HG02763 (cell line): ENCODE measurements at regions not wholly inside any gene's neighbourhood (a gene's known extent, or its start where the extent isn't known, plus 50 kb on each side); places are given as distances from the start of the nearest gene placed in this dataset.
"Not testable (repeated sequence)": the region's sequence is repeated elsewhere in the genome, so short reads cannot be mapped to it uniquely, and the experiment has no call there.

Experiments
- ATAC-seq: cut with Tn5 transposase; IDR thresholded peaks from one replicate; pipeline ENCODE4 v1.9.1; 2021; ENCODE audit warnings: mild to moderate bottlenecking, moderate library complexity; ENCODE audit not compliant: unreplicated experiment

DNA sequence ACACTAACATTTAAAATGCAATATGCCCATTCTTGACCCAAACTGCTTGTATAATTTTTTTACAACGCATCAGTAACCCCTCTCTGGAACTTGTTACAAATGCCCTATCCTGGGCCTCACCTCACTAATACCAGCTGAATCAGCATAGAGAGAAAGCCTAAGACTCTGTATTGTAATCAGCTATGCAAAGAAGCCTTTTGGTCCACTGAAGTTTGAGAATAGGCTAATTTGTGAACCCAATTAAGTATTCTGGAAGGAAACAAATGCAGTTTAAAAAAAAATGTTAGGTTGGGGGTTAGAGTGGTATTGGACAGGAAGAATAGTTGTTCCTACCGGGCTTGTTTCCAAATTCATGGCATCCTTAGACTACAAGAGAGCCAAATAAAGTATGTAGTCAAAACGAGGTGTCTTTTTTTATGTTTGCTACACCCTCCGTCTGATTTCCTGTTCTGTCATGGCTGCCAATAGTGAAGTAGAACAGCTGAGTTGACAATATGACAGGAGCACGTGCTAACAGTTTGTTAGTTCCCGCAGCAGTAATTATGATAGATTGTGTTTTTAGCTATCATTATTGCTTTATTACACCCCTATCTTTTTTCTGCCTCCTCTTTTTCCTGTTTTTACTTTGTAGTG lies 1048.7 kb upstream of the NUDT12 start:
- ATAC-seq = no peak

DNA sequence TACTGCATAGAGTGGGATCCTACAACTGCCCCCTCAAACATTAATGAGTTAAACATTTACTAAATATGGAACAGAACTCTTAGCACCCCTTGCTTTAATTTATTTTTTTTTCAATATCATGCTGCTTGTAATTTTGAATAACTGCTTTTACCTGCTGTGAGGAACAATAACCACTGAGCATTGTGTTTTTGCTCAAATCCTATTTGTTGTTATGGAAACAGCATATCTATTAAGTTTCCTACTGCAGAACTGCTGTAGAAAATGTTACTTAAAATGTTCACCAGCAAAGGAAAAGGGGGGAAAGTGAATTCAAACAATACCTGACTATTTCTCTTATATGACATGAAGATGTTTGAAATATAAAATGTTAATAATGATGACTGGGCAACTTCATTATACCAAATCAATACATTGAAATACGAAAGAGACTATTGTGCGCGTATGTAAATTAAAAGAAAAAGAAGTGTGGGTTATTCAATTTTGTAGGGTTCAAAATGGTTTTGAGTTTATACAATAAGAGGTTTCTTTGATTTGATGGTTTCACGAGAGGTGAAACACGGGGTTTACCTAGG lies 1043.8 kb upstream of the NUDT12 start:
- ATAC-seq = no peak

DNA sequence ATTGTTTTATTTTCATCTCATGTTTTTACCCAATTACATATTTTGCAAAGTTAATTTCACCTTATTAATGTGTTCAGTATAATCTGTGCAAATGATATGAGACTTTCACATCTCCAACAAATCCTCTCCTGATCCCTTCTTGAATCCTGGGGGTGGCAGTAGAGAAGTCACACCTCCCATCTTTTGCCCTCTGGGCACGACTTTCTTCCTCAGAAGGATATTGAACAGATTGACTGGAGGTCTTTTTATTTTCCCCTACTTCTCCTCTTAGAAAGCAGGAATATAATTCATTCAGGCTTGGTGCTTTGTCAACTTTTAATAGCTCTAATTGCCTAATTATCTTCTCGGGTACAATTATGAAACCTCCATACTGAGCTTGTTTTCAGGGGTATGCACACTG lies 1037.1 kb upstream of the NUDT12 start:
- ATAC-seq = no peak

DNA sequence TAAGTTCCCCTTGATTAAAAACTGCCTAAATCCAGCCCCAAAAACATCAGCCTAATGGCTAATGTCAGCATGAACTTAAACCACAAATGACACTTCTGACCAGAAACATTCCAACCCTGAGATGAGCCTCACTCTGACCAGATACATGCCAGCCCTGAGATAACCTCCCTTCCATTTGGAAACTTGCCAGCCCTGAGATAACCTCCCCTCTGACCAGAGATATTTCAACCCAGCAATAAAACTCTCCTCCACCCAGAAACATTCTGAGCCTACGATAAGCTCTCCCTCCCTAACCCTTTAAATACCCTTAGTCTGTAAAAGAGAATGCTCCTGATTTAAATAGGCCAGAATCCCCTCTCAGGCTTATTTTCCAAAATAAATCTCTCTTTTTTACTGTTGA lies 1035.7 kb upstream of the NUDT12 start:
- no peak for ATAC-seq

DNA sequence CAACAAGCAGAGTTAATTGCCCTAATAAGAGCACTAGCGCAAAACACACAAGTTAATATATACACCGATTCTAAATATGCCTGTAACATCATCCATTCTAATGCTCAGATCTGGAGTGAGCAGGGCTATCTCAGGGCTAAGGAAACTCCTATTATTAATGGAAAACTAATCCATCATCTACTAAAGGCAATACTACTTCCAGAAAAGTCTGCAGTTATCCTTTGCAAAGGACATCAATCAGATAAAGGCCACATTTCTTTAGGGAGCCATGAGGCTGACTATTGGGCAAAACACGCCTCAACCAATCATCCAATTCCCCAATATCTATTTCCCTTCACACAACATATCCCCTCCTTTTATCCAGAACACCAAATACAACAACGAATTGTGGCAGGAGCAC lies 1032.3 kb upstream of the NUDT12 start:
- ATAC-seq = no peak

DNA sequence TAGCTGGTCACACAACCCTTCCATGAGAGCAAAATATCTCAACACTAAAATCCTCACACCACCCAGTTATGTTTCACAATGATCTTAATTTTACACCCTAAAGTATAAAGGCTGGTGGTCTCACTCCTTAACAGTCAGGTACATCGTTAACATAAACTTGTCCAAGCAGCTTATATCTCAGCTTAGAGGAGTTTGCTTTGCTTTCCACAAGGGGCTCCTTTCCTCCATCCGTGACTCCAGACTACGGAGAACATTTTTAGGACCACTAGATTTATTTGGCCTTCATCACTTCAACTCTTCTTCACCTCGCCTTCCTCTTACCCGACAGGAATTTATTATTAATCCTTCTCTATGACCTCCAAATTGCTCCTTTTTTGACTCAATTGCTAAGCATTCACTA lies 1014.1 kb upstream of the NUDT12 start:
- ATAC-seq = no peak

DNA sequence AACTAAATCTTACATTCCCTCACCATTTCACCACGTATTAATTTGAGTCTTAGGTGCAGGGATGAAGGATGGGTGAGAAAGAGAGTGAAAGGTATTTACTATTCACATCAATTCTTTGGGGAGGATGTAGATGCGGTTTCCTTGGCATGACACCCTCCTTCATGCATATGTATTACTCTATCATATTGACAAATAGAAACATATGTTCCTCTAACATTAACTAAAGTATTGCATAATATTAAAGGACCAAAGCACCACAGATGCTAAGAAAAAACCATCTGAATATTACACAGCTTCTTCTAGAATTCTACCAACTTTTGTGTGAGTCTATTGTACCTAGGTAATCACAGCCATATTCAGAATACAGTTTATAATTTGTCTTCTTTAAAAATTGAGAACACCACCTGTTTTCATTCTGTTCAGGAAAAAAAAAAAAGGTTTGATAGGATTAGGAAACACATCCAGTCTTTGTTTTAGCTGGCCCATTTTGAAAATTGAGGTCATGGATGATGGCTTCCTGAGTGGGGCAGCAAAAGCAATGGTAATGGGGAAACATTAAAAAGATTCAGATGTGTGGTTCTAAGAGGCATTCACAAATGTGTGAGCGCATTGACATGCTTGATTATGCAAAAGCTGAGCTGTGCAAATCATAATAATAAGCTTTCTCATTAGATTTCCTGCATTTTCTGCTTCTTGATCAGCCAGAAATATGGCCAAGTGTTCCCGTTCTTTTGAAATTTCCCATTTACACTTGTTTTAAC lies 1011.5 kb upstream of the NUDT12 start:
- ATAC-seq = no peak

DNA sequence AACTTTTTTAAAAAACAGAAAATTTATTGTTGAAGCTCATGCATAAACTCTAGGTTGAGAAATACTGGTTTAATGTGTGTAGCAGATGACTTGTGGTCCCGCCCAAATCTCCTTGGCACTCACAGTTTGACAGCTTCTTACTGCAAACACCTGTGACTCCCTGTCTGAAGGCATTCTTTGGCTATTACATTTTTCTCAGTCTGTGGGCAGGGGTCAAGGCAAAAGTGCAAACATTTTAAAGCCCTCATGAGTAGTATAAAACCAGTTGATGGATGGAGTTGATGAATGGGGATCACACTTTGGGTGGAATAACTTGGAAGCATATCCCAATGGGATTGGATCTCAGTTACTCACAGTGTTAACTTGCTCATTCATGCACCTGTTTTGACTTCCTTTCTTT lies 1007.0 kb upstream of the NUDT12 start:
- ATAC-seq = no peak

DNA sequence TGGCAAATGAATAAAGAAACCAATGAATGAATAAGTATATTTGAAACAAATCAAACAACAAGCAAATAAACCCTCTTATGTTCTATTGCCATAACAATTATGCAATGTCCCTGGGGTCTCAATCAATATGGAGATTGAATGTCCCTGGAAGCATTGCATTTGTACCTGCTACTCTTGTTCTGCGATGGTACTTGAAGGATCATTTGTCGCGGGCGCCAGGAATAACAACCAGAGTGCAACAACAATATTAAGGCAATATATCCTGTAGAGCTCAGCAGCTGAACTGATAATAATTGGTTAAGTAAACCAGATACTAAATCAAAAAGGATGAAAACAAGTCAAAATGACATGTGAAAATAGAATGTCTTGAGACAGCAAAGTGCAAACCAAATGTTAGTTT lies 1001.9 kb upstream of the NUDT12 start:
- no peak for ATAC-seq

DNA sequence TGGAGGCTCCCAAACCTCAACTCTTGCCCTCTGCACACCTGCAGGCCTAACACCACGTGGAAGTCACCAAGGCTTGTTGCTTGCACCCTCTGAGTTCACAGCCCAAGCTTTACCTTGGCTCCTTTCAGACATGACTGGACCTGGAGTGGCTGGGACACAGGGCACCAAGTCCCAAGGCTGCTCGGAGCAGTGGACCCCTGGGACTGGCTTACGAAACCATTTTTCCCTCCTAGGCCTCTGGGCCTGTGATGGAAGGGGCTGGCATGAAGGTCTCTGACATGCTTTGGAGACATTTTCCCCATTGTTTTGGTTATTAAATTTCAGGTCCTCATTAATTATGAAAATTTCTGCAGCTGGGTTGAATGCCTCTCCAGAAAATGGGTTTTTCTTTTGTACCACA lies 994.4 kb upstream of the NUDT12 start:
- ATAC-seq = no peak

DNA sequence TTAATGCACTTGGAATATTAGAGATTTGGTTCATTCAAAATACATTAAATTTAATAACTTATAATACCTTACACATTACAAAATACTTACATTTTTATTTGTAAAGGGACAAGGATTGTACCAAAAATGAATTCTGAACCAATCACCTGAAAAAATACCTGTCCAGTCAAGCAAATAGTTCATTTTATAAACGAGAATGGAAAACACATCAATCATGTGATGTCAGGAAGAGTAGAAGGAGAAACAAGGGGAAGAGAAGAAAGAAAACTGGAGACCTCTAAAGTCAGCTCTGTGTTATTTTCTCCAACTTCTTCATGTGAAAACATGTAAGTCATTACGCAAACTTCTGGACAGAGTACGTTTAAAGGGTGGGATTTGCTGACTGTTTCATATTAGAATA lies 989.0 kb upstream of the NUDT12 start:
- no peak for ATAC-seq

DNA sequence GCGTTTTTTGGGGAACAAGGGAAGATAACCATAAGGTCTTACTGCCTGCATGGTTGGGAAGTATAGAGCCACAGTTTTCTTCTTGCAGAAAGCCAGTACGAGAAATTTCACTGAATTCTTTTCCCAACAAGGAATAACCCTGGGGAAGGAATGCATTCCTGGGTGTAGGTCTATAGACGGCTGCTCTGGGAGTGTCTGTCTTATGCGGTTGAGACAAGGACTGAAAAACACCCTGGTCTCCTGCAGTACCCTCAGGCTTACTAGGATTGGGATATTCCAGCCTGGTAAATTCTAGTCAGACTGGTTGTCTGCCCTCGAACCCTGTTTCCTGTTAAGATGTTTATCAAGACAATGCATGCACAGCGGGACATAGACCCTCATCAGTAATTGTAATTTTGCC lies 984.3 kb upstream of the NUDT12 start:
- not testable (repeated sequence) for ATAC-seq

DNA sequence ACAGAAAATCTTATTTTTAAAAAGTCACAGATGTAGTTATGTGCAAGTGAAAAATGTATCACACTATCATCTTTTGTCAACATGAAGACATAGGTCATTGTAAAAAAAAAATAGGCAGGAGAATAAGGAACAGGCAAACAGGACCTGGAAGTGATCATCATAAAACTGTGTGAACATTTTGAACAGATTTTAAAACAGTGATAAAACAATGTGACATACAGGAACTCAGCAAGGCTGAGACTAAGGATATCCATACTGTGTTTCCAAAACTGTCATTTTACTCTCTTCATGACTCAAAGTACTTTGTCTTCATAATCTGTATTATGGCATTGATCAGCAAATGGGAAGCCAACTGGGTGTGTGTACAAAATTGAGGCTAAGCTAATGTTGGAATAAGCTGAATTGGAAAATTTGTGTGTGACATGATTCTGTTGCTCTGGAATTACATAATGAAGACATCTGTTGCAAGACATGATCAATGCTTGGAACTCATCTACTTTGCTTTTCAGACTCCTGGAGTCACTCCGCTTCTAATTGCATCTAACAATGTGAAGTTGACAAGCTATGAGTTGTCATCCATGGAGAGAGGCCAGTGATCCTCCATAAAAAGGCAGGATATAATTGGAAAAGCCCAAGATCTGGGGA lies 978.7 kb upstream of the NUDT12 start:
- ATAC-seq = no peak

DNA sequence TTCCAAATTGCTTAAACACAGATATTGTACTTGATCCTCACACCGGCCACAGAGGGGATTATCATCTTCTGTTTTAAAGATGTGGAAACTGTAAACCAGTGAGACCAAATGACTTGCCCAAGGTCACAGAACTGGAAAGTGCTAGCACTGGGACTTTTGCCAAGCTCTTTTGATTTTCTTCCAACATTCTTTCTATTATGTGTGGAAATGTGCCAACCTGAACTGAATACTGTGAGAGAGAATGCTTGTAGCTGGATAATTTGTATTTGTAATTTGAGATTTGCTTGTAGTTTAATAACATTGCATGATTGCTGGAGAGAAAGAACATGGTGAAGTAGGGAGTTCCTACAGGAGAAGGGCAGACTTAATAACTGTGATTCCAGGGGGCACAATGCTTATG lies 977.9 kb upstream of the NUDT12 start:
- no peak for ATAC-seq

DNA sequence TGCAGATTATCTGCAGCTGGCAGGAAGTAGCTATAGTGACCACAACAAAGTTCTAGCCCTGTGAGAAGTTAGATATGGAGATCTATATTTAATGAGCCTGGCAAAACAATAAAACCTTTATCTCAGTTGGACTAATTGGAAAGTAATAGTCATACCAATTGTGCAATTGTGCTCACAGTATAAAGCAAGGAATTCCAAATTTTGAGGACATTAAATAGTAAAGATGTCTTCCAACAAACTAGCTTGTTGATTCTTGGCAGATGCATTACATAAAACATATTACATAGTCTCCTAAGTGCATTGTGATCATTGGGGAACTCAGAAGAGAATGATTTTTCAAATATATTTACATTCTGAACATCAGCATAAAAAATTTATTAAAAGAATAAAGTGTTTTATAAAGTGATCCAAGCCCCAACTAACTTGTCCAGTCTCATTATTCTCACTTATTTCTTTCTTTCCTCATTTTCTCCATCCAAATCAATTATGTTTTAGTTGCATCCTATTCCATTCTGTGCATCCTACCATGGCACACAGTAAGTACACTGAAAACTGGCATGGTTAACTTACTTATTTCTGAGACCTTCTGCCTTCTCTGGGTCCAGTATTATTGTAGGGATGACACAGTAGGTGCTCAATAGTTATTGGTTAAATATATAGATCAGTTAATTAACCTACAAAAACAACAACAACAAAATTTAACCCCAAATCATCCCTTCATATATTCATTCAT lies 977.2 kb upstream of the NUDT12 start:
- no peak for ATAC-seq

DNA sequence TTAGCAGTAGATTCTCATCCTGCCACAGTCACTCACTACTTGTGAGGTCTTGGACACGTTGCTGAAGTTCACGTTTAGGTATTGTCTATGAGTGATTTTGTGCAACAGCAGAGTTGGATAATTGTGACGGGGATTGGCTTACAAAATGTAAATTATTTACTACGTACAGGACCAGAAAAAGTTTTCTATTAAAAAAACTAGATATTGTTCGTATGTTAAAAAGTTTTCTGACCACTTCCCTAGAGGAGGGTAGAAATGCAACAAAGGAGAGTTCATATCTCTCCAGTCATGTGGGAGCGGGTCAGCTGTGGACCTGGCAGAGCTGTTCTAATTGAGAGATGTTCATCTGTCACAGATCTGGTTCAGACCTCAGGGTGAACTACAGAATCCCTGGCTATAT lies 976.1 kb upstream of the NUDT12 start:
- ATAC-seq = no peak

DNA sequence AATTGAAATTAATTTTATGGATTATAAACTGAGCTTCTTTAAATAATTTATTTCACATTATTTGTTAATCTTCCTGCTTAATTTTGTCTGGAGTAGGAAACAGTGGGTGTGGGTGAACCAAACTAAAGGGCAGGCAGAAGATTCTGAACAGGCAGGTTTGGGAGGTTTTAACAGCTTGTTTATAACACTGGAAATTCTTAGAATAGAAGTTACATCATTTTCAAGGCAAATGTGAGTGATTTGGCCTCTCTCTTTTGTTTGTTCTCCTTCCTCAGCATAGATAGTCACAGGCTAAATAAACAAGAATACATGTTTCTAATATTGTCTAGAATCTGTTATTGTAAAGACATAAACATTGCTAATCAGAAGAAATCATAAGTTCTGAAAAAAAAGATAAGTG lies 970.9 kb upstream of the NUDT12 start:
- ATAC-seq = no peak

DNA sequence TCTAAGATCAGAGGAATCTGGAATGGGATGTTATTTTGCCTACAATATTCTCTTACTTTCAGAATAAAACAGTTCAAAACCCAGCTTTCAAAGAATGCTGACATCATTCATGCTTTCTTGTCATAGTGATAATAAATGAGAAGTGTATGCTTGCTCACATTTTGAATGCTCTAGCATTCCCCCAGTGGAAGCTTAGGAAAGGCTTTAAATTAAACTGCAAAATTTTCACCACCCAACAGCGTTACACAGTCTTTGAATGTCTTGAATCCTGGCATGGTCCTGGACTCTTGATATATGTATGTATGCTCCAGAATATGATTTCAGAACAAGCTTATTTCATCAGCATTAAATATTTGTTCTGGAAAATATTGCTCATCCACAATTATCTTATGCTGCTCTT lies 964.3 kb upstream of the NUDT12 start:
- no peak for ATAC-seq

DNA sequence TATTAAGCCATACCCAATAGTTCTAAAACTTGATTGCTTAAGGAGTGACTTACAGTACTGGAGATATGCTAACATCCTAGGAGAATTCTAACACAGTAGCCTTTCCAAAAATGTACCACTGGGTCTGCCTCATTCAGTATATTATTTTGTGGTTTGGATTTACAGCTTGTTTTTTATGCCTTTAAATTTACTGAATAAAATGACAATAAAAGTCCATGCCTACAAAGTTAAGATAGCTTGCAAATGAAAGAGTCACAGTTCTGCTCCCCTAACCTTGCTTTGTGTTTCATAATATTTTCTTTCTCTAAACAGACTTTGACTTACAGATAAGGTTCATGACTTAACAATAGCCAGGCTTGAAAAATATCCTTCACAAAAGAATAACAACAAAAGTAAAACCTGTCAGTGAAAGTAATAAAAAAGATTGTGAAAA lies 951.1 kb upstream of the NUDT12 start:
- no peak for ATAC-seq

DNA sequence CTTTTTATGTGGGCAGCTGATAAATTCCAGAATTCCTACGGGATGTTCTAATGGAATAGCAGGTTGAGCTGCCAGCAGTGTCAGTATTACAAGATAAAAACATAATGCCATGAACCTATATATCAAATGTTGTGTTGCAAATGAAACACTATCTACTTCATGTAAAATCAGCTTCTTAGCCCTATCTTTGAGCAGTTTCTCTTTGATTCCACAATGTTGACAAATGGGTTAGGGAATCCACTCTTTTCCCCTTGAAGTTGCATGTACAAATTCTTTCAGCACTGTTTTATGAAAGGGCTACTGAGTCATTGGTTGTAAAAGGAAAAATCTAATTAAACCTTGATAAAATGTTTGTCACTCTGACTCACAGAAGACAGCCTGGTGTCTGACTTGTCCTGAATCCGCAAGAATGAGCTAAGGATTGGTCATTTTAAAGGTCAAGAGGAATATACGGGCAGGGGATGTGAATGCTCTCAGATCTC lies 950.6 kb upstream of the NUDT12 start:
- ATAC-seq = no peak
